ENCODE measurements at regions not wholly inside any gene's neighbourhood (a gene's known extent, or its start where the extent isn't known, plus 50 kb on each side); places are given as distances from the start of the nearest gene placed in this dataset.

DNA sequence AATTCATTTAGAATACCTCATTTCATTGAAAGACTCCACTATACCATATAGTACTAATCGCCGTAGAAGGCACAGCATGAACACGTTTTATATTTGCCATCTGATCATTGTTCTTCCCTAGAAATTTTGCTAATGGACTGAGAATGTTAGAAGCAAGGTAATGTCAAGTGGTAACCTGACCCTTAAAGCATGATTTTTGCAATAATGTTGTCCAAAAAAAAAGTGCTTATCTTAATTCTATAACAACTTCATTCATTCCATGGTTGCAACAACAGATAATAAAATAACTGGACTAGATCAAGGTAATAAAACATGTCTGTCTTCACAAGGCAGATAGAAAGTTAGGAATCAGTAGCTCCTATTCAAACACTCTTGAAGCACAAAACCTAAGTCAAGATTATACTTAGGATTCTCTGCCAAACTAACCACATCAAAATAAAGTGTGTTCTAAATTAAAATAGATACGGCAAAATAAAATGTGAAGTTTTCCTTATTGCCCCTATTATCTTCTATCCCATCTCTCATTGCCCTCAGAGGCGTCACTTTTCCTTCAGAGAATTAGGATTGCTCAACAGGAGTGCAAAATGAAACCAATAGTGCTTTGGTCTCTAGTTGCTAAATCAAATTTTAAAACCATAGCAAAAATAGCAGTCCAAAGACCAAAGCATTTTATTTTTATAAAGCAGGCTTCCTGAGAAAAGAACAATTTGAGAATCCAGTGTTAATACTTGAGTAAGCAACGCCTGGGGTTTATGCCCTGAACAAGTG, 317.4 kb upstream of the UBE2E2 start:
- H3K4me1 Mint-ChIP-seq: no peaks in the 10 kb centered on the region
- peaks cover 0 to 5% (median 3%) of the 10 kb centered on the region in 3 donors for H3K9me3 Mint-ChIP-seq
- peaks cover 3% of the 10 kb centered on the region for H3K27me3 Mint-ChIP-seq
- no peaks in the 10 kb centered on the region for H3K36me3 Mint-ChIP-seq
- H3K4me3 Mint-ChIP-seq: no peak overlapping the region
- H3K27ac Mint-ChIP-seq: no peak overlapping the region

DNA sequence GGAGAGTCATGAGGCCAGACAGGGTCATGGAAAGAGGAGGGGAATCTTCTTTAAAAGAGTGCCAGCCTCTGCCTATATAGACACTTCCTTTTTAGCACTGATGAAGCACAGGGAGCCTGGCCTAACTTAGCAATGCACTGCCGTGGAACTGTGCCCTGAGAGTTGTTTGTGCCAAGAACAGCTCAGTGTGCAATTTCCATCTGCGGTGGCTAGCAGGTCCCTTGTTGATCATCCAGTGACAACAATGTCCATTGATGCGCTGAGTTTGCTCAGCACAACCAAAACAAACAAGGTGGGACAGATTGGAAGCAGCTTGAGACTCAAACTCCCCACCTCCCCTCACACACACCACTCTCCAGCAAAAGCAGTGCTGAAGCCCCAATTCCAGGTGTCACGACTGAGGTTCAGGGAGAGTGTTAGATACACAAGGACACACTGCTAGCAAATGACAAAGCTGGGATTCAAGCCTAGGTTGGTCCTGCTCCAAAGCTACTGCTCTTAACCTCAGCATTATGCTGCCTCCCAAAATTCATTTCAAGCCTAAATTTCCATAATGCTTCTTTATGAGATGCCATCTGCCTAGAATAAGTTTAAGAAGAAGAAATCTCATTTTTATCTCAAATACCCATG, 316.6 kb upstream of the UBE2E2 start:
- Mint-ChIP-seq H3K9me3 (peaks cover 0 to 5% (median 3%) of the 10 kb centered on the region in 3 donors), H3K4me3 (no peak overlapping the region), H3K4me1 (no peaks in the 10 kb centered on the region), H3K36me3 (no peaks in the 10 kb centered on the region), H3K27ac (no peak overlapping the region), H3K27me3 (peaks cover 8% of the 10 kb centered on the region)

DNA sequence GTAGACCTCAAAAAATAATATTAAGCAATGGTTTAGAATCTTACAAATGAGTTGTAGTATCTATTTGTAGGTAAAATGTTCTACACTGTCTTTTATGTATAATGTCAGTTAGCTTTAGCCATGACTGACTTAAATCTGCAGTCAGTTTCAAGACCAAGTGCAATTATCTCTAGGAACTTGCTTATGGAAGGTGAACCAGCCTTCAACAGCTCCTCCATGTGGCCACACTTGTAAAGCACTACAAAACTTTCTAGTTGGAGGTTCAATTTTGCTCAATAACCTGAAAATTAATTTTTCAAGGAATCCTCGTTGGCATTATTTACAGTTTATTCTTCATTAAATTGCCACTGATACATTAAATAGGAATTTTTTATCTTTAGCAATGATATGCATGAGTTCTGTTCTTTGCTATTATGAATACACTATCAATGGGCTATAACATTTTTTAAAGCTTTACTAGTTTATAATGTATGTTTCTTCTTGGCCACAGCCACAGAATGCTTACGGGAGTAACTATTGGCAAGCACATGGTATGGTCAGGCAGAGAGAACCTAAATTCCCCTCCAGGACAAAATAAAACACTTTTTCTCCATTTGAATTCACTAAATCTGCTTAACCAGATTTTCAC, 315.3 kb upstream of the UBE2E2 start:
- H3K27me3 Mint-ChIP-seq: peaks cover 7% of the 10 kb centered on the region
- peaks cover 0 to 3% (median 2%) of the 10 kb centered on the region in 3 donors for H3K9me3 Mint-ChIP-seq
- H3K36me3 Mint-ChIP-seq: no peaks in the 10 kb centered on the region
- H3K4me3 Mint-ChIP-seq: no peak overlapping the region
- H3K27ac Mint-ChIP-seq: no peak overlapping the region
- no peaks in the 10 kb centered on the region for H3K4me1 Mint-ChIP-seq

DNA sequence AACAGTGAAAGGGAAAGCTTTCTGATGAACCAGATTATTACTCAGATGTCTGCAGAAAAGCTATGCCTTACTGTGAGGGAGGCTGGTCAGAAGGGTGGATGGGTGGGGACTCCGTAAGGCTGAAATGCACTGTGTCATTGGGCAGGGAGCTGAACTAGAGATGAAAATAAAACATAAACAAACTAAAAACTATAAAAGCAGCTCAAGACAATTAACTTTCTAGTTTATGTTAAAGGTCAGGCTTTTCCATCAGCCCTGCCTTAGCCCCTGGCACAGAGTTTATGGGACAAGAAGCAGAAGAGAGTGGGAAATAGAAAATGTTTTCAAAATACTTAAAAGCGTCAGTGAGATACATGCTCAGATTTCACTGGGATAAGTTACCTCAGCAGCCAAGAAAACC, 310.0 kb upstream of the UBE2E2 start:
- Mint-ChIP-seq H3K27ac (no peak overlapping the region), H3K9me3 (no peaks in the 10 kb centered on the region), H3K4me3 (no peak overlapping the region), H3K4me1 (no peaks in the 10 kb centered on the region), H3K36me3 (no peaks in the 10 kb centered on the region), H3K27me3 (peaks cover 14% of the 10 kb centered on the region)

DNA sequence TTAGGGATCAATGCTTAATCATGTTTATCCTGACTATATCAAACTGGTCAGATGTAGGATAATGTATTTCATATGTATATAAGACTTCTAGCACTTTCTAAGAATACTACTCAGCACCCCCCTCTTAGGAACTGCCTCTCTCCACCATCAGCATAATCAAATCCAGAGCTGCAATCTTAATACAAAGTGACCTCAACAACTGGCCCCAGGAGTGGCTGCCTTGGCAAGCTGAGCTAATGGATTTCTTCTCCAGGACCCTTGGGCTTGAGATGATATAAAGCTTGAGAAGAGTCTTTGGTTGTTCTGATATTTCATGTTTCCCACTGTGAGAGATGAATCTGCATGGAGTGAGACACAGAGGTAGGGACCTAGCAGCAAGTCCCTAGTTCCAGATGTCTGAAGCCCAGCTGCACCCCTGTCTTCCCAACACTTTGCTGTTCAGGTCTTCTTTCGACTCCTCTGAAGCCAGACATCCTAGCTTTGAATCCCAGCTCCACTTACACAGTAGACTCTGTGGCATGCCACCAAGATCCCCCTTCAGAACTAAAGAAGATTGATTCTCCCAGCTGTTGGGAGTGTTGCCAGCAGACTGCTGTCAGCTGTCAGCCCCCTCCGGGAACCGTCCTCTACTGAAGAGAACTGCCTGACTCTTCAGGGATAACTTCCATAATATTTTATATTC, 309.3 kb upstream of the UBE2E2 start:
- H3K27ac Mint-ChIP-seq: no peak overlapping the region
- H3K4me1 Mint-ChIP-seq: no peaks in the 10 kb centered on the region
- no peaks in the 10 kb centered on the region for H3K36me3 Mint-ChIP-seq
- no peaks in the 10 kb centered on the region for H3K9me3 Mint-ChIP-seq
- H3K4me3 Mint-ChIP-seq: no peak overlapping the region
- H3K27me3 Mint-ChIP-seq: peaks cover 14% of the 10 kb centered on the region

DNA sequence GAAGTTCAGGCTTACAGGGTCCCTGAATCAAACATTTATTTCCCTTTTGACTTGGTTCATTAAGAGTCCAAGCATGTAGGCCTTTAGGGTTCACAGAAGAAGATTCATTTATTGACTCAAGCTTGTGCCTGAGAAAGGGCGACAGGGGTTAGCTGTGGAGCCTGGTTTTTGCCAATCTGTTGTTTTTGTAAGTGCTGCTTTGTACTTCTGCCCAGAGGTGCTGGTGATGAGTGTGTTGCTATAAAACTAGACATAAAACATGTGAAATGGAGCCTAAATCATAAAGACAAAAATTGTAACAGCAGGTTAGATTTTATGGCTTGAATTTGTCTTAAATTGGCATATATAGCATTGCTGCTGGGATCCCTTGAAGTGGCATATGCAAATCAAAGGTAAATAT, 308.3 kb upstream of the UBE2E2 start:
- peaks cover 14% of the 10 kb centered on the region for H3K27me3 Mint-ChIP-seq
- no peaks in the 10 kb centered on the region for H3K4me1 Mint-ChIP-seq
- no peaks in the 10 kb centered on the region for H3K9me3 Mint-ChIP-seq
- H3K36me3 Mint-ChIP-seq: no peaks in the 10 kb centered on the region
- H3K4me3 Mint-ChIP-seq: no peak overlapping the region
- H3K27ac Mint-ChIP-seq: no peak overlapping the region

DNA sequence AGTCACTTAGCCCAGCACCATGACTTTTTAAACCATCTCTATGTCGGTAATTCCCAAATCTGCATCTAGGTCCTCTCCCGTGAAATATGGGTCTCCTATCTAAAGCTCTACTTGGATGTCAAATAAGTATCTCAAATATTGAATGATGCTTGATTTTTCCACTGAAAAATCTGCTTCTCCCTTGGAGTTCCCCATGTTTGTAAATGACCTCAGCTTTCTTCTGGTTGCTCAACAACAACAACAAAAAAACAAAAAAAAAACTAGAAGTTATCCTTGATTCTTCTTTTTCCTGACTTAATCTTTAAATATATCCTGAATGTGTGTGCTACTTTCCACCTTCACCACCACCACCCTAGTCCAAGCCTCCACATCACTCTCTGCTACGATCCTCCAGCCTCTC, 307.5 kb upstream of the UBE2E2 start:
- H3K27me3 Mint-ChIP-seq: peaks cover 14% of the 10 kb centered on the region
- H3K9me3 Mint-ChIP-seq: peaks cover 0 to 2% (median 0%) of the 10 kb centered on the region in 3 donors
- H3K36me3 Mint-ChIP-seq: no peaks in the 10 kb centered on the region
- no peak overlapping the region for H3K27ac Mint-ChIP-seq
- H3K4me1 Mint-ChIP-seq: no peaks in the 10 kb centered on the region
- H3K4me3 Mint-ChIP-seq: no peak overlapping the region

DNA sequence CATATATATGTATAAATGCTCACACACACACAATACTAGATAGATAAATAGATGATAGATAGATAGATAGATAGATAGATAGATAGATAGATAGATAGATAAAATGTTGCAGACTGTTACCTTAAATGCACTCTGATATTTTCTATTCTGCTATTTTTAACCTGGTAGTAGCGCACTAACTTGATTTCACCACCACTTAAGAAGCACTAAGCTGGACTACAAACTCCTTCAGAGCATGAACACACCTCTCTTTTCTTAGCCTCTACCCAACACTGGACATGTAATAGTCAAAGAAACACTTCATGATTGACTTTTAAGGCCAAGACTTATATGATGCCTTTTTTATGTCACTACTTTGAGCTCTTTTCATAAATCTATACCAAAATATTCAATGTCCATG, 304.6 kb upstream of the UBE2E2 start:
- no peak overlapping the region for H3K27ac Mint-ChIP-seq
- peaks cover 9% of the 10 kb centered on the region for H3K27me3 Mint-ChIP-seq
- peaks cover 0 to 2% (median 0%) of the 10 kb centered on the region in 3 donors for H3K4me1 Mint-ChIP-seq
- H3K4me3 Mint-ChIP-seq: no peak overlapping the region
- no peaks in the 10 kb centered on the region for H3K36me3 Mint-ChIP-seq
- H3K9me3 Mint-ChIP-seq: peaks cover 0 to 5% (median 2%) of the 10 kb centered on the region in 3 donors

DNA sequence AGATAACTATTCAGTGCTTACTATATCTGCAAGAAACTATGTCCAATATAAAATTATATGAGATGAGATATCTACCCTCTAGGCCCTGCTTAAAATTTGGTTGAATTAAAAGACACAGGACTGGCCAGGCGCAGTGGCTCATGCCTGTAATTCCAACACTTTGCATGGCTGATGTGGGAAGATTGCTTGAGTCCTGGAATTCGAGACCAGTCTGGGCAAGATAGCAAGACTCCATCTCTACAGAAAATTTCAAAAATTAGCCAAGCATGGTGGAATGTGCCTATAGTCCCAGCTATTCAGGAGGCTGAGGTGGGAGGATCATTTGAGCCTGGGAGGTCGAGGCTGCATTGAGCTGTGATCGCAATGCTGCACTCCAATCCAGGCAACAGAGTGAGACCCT, 303.7 kb upstream of the UBE2E2 start:
- no peaks in the 10 kb centered on the region for H3K36me3 Mint-ChIP-seq
- peaks cover 0 to 5% (median 2%) of the 10 kb centered on the region in 3 donors for H3K9me3 Mint-ChIP-seq
- H3K27ac Mint-ChIP-seq: no peak overlapping the region
- H3K4me3 Mint-ChIP-seq: no peak overlapping the region
- peaks cover 9% of the 10 kb centered on the region for H3K27me3 Mint-ChIP-seq
- H3K4me1 Mint-ChIP-seq: peaks cover 0 to 2% (median 0%) of the 10 kb centered on the region in 3 donors

DNA sequence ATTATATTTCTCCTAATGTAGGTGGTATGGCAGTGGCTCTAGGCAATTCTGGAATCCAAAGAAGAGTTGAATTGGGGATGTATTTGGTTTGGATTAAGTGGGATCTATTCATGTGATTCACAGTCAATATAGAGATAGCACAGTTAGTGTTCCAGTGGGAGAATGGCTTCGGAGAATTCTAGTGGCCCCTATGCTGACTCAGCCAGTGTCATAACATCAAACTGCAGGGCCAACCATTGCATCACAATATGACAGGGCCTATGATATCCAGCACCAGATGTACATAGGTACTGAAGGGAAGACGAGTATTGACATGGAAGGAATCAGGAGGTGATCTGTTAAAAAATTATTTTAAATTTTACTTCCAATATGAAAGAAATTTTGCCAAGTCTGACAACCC, 302.8 kb upstream of the UBE2E2 start:
- H3K4me3 Mint-ChIP-seq: no peak overlapping the region
- H3K4me1 Mint-ChIP-seq: peaks cover 0 to 2% (median 0%) of the 10 kb centered on the region in 3 donors
- H3K27ac Mint-ChIP-seq: no peak overlapping the region
- peaks cover 9% of the 10 kb centered on the region for H3K27me3 Mint-ChIP-seq
- peaks cover 0 to 5% (median 2%) of the 10 kb centered on the region in 3 donors for H3K9me3 Mint-ChIP-seq
- no peaks in the 10 kb centered on the region for H3K36me3 Mint-ChIP-seq

DNA sequence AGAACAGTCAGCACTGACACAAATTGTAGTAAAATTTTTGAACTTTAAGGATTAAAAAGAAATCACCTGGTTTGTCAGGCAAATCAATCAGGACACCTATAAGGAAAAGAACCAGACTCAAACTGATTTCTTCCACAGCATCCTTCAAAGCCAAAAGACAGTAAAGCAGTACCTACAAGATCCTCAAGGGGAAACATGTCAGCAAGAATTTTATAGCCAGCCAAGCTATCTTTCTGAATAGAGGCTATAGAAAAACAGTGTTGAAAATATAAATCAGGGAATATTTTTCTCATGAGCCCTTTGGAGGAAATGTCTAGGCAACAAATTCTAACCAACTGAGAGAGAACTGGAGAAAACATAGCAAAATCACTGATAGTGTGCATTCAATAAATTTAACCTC, 301.4 kb upstream of the UBE2E2 start:
- H3K9me3 Mint-ChIP-seq: peaks cover 0 to 5% (median 2%) of the 10 kb centered on the region in 3 donors
- no peak overlapping the region for H3K4me3 Mint-ChIP-seq
- H3K36me3 Mint-ChIP-seq: no peaks in the 10 kb centered on the region
- H3K27me3 Mint-ChIP-seq: peaks cover 5% of the 10 kb centered on the region
- no peak overlapping the region for H3K27ac Mint-ChIP-seq
- H3K4me1 Mint-ChIP-seq: peaks cover 0 to 2% (median 0%) of the 10 kb centered on the region in 3 donors

DNA sequence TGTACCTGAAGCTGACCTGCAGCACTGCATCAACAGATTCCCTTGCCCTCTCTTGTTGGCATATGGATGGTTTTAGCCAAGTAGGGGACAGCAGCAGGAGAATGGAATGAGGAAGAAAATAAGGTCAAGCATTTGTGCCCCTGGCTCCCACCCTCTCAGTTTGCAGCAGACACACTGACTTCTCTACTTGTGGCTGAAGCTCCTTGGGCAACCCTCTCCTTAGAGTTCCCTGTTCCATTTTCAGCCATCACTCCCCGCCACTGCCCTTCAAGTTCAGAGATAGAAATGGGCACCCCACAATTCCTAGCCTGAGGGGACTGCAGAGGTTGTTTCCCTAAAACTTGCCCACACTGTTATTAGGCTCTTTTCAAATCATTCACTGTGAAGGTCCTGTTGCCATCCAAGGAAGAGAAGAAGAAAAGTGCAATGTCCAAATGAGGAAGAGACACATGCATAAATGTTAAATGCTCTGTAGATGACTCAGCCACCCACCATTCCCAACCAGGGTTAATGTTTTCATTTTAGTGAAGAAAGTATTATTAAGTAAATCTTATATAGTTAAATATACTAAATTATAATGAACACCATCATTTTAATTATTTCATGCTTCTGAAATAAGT, 295.9 kb upstream of the UBE2E2 start:
- Mint-ChIP-seq H3K27me3 (peaks cover 9% of the 10 kb centered on the region), H3K36me3 (no peaks in the 10 kb centered on the region), H3K27ac (no peak overlapping the region), H3K4me3 (no peak overlapping the region), H3K4me1 (peaks cover 0 to 3% (median 0%) of the 10 kb centered on the region in 3 donors), H3K9me3 (peaks cover 0 to 3% (median 0%) of the 10 kb centered on the region in 3 donors)

DNA sequence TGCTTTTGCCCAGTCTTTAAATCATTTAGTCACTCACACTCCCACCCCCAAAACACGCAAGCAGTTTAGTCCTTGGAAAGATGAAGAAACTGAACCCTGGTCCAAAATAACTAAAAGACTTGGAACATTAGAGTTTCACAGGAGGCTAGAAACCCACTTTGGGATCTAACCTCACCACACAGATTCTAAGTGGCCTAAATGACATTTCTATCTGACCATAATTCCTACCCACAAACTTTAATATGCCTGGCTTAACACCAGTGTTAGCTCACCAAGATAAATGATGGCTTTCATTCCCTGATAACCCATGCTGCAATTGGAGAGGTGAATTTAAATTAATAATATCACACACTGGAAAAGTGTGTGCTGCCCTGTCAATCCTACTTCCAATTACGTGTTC, 295.3 kb upstream of the UBE2E2 start:
- no peak overlapping the region for H3K4me3 Mint-ChIP-seq
- peaks cover 0 to 2% (median 0%) of the 10 kb centered on the region in 3 donors for H3K9me3 Mint-ChIP-seq
- no peaks in the 10 kb centered on the region for H3K36me3 Mint-ChIP-seq
- H3K27me3 Mint-ChIP-seq: peaks cover 5% of the 10 kb centered on the region
- H3K27ac Mint-ChIP-seq: no peak overlapping the region
- peaks cover 0 to 1% (median 0%) of the 10 kb centered on the region in 3 donors for H3K4me1 Mint-ChIP-seq

DNA sequence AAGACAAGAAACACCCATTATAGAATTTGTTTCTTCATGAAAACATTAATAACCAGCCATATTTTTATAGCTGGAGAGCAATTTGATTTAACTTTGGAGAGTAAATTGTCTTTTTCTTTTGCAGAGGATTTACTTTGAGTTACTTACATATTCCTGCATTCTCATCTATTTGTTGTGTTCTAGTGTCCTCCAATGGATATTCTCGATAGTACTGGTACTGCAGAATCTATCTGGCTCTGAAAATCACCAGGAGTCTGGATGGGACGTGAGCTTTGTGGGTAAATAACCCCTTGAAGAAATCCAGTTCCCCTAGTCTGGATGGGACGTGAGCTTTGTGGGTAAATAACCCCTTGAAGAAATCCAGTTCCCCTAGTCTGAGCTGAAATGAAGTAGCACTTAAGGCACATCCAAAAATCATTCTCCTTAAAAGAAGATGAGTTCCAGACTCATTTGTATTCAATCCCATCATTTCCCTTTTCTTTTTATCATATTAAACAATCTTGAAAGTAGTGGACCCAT, 294.1 kb upstream of the UBE2E2 start:
- H3K36me3 Mint-ChIP-seq: no peaks in the 10 kb centered on the region
- no peaks in the 10 kb centered on the region for H3K9me3 Mint-ChIP-seq
- no peak overlapping the region for H3K4me3 Mint-ChIP-seq
- peaks cover 6% of the 10 kb centered on the region for H3K27me3 Mint-ChIP-seq
- no peak overlapping the region for H3K27ac Mint-ChIP-seq
- peaks cover 0 to 1% (median under 1%) of the 10 kb centered on the region in 3 donors for H3K4me1 Mint-ChIP-seq
